T-helper 2 cell treated with Interferon-gamma antibody and Interleukin-4, amounts not matched to agents 100 ng/mL and 5 ng/mL, for 36 hours (primary cell): ENCODE measurements at regions not wholly inside any gene's neighbourhood (a gene's known extent, or its start where the extent isn't known, plus 50 kb on each side); places are given as distances from the start of the nearest gene placed in this dataset.

ENCODE experiments used
- intact Hi-C: fragments of 100-400 bp; cut with micrococcal nuclease; formaldehyde crosslinking; loops from one replicate; pipeline ENCODE4 v1.15.1; 2023

DNA sequence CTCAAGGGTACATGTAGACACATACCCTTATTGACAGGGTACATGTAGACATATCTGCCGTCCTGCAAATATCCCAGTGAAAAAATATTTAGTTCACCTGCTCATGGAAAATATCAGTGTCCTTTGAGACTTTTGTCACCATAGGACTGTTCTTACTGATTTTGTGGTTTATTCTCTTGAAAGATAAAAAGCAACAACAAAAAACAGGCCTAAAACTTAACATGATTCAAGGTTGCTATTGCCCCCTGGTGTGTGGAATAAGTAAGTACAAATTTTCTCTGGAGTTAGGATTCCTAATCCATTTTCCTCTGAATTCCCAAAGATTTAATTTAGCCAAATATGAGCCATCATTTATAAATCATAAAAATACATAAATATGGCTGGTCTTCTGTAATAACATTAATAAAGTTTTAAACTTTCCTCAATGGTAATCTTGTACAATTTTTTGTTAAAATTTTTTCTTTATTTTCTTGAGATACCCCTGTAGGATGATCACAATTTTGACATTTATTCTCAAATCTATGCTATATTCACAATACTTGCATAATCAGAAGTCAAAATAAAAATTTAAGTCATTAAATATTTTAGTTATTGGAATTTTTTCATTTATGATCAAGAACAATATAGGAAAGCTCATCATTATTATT lies 741.4 kb upstream of the POT1 start:
- intact Hi-C loops: loop anchor here (5.0 kb wide), 1 partner anchor 609 kb away; no protein-coding TSS in a partner anchor

DNA sequence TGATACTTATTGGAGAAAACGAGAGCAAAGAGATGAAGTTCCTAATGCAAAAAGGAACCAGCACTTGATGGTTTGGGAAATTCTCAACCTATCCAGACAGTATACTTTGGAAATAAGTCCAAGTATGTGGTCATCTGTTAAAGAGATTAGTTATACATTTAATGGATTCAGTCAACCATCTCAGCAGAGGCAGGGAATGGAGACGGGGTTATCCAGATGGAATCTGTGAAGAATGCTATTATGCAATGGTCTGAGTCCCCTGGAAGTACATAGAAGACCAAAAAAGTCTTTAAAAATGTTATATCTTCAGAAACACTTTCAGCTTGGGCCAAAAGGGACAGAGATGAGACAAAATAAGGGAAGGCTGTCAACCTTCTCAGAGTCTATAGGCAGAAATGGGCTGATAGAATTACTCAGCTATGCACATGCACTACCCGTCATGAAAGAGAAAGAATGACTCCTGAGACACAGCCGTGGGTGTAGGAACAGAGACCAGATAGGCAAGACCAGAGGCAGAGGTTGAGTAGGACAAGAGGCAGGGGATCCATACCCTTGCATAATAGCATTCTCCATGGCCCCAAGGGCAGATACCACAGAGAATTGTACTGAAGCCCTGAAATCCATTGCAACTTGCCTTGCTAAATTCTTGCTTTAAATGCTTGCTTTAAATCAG lies 738.8 kb upstream of the POT1 start:
- intact Hi-C loops: no loop called here

- intact Hi-C loops: no loop called here
Measured at GRCh38 chr7:125664625-125665024, 735.0 kb upstream of the POT1 start.

DNA sequence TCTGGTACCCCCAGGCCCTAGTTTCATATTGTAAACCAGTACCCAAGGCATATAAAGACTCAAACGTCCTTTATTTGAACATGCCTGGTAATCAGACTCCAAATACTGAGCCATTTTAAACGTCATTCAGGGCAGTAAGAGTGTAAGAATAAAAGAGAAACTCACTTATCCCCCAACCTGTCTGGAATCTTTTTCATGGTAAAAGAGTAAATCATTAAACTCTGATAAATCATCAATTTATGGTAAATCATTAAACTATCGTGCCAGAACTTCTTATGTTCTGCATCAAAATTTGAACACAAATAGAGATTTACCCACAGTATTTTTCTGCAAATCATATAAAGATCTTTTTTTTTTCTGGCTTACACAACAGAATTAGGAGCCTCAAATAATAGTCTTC lies 734.3 kb upstream of the POT1 start:
- intact Hi-C loops: no loop called here

- intact Hi-C loops: no loop called here
Measured at GRCh38 chr7:125661677-125662076, 732.1 kb upstream of the POT1 start.

GRCh38 chr7:125661006-125661405 lies 731.4 kb upstream of the POT1 start:
- intact Hi-C loops: no loop called here

DNA sequence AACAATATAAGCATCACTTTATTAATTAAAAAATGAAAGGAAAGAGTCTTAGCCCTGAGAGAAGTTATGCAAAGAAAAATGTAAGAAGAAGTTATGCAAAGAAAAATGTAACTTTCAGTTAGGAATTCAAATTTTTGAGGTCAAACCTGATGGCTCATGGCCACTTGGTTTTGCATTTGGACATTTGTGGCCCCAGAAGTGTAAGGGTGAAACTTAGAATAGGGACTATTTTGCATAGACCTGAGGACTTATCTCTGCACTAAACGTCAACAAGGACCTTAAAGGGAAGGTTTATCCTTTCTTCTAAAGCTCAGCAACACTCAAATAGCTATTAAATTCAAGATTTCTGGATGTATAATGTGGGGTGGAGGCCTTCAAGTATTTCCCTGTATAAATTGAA lies 724.5 kb upstream of the POT1 start:
- intact Hi-C loops: no loop called here

- intact Hi-C loops: no loop called here
Measured at GRCh38 chr7:125651823-125652528, 722.4 kb upstream of the POT1 start.

GRCh38 chr7:125648543-125648942 lies 718.9 kb upstream of the POT1 start:
- intact Hi-C loops: no loop called here

DNA sequence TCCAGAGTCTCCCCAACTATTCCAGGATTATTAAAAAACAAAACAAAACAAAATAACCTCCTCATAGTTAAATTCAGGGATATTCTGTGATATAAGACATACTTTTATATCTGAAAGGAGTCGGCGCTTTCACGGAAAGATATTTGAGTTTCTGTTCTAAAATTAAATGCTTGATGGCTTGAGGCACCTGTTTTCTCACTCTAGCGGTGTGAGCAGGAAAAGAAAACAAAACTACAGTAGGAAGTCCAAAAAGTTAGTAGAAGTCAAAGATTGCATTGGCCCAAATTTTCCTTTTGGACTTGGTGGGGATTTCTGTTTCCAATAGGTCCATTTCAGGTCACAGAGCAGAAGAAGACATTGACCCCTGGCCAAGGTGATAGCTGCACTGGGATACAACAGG lies 716.1 kb upstream of the POT1 start:
- intact Hi-C loops: no loop called here

- intact Hi-C loops: no loop called here
Measured at GRCh38 chr7:125644109-125644508, 714.5 kb upstream of the POT1 start.

- intact Hi-C loops: no loop called here
Measured at GRCh38 chr7:125643302-125643701, 713.7 kb upstream of the POT1 start.

- intact Hi-C loops: no loop called here
Measured at GRCh38 chr7:125641884-125642283, 712.3 kb upstream of the POT1 start.

DNA sequence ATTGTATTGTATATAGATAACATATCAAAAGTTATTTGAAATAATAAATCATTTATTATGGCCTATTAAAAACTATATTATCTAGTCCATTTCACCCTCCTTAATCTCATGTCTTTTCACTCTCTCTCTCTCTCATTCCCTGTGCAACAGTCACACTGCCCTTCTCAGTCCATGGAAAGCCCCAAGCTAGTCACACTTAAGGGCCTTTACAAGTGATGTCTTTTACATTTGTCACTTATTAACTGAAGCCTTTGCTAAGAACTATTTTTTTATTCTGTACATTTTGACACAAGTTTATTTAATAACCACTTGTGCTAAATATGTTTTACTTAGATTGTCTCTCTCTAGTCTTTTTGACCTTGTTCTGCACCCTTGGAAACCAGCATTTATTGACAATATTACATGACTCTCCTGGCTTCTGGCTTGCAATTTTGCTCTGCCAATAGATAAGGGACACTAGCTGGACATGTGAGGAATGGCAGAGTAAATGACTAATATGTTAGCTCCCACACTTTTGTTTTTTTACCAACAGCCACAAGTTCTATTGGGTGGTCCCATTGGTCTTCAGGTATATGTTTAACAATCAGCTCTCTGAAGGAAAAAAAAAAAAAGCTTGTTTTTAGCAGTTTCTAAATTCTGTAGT lies 706.8 kb upstream of the POT1 start:
- intact Hi-C loops: no loop called here

DNA sequence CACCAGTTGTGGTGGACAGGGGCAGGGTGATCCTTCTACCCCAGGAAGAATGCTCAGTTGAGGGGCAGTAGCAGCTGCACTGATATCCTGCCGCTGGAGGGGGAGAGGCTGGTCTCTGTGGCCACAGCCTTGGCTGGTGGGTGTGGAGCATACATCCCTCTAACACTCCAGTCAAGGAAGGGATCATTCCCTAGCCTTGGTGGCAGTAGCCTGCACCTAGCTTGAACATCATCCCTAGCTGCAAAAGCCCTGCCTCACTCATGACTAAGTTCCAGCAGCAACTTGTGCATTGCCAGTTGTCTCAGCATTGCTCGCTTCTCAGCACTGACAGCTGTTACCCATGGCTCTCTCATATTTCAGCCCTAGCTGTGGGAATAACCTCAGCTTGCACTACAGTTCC lies 688.9 kb upstream of the POT1 start:
- intact Hi-C loops: no loop called here

DNA sequence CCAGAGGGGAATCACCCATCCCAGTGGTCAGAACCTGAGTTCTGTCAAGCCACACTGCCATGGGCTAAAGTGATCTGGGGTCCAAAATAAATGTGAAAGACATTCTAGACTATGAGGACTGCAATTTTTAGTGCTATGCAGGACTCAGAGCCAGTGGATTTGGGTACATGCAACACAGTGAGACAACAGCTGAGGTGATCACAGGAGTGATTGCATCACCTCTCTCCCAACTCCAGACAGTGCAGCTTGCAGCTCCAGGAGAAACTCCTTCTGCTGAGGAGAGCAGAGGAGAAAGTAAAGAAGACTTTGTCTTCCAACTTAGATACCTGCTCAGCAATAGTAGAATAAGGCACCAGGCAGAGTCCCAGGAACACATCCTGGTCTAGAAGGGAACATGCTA lies 682.0 kb upstream of the POT1 start:
- intact Hi-C loops: no loop called here

DNA sequence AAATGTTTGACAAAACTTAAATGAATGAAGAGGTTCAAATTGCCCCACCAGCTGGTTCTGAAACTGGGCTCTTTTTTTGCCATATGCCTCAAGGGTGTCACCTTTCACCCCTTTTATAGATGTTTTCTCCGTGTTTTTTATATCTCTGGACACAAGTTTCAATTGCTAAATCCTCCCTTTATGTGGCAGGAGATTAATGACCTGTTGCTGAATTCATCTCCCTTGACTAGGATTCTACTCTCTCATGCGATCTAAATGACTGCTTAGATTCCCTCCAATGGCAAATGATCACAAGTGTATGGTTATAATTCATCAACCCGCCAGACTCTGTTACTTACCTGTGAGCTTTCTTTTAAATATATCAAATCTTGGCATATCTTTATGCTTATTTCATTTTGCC lies 677.0 kb upstream of the POT1 start:
- intact Hi-C loops: no loop called here

- intact Hi-C loops: no loop called here
Measured at GRCh38 chr7:125605241-125605640, 675.6 kb upstream of the POT1 start.

DNA sequence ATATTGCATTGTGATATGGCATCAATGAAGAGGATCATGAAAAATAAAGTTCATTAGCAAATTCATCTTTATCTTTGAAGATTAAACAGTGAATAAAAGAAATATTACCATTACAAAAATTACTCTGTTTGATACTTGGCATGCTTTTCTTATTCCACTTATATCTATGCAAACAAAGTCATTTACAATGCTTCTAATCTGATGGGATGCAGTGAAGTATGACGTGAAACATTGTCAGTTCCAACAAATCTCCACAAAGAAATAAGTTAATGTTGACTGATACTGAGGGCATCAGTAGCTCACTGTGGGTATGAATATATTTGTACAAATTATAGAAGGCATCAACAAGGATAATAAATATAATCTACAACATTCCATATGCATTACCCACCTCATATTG lies 672.8 kb upstream of the POT1 start:
- intact Hi-C loops: no loop called here

GRCh38 chr7:125599387-125599786 lies 669.8 kb upstream of the POT1 start:
- intact Hi-C loops: no loop called here

DNA sequence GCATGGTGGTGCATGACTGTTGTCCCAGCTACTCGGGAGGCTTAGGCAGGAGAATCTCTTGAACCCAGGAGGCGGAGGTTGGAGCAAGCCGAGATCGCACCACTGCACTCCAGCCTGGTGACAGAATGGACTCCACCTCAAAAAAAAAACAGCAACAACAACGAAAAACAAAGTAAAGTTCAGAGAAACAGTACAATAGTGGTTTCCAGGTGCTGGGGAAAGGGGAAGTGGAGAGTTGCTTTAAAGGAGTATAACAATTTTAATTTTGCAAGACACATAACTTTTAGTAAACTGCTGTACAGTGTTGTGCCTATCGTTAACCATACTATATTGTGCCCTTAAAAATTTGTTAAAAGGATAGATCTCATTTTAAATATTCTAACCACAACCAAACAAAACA lies 662.7 kb upstream of the POT1 start:
- intact Hi-C loops: no loop called here

- intact Hi-C loops: no loop called here
Measured at GRCh38 chr7:125573126-125573525, 643.5 kb upstream of the POT1 start.
